GM23248 (cell line): ENCODE measurements at regions not wholly inside any gene's neighbourhood (a gene's known extent, or its start where the extent isn't known, plus 50 kb on each side); places are given as distances from the start of the nearest gene placed in this dataset.

ENCODE experiments used
- EZH2 ChIP-seq: fragments of 200-600 bp; sonication (generic); IDR thresholded peaks from 2 replicates; pipeline ENCODE4 v1.6.1; 2018; ENCODE audit warnings: antibody characterized with exemption, mild to moderate bottlenecking; ENCODE audit not compliant: insufficient read depth, poor library complexity, severe bottlenecking
- EZH2phosphoT487 ChIP-seq: fragments of 200-600 bp; sonication (generic); IDR thresholded peaks from 2 replicates; pipeline ENCODE4 v1.6.1; 2018; ENCODE audit warnings: antibody characterized with exemption, moderate library complexity, mild to moderate bottlenecking, low read depth; ENCODE audit not compliant: insufficient read depth

DNA sequence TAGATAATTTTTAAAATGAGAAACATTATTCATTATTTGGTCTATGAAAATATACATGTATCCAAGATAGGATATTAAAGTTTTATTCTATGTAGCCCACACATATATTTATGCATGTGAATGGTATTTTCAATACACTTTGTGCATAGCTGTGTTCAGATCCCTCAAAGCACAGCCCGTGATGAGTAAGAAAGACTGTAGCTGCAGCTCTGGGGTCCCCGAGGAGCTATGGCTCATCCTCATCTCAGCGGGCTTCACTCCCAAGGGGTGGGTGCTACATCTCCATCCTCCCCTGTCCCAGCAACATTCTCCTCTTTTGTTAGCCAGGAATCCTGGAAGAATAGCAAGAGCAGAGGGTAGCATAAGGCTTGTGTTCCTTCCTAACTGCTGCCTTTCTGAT is 130.8 kb downstream of the SAMD5 start:
- TF ChIP-seq EZH2 (no peak), EZH2phosphoT487 (no peak)
